ENCODE measurements at regions not wholly inside any gene's neighbourhood (a gene's known extent, or its start where the extent isn't known, plus 50 kb on each side); places are given as distances from the start of the nearest gene placed in this dataset.

- no peaks in the 10 kb centered on the region for H3K36me3 ChIP-seq
- no peaks in the 10 kb centered on the region for H3K4me1 ChIP-seq
- H3K27ac ChIP-seq, result no peak overlapping the region
- no peak overlapping the region for H3K4me3 ChIP-seq
- no peaks in the 10 kb centered on the region for H3K27me3 ChIP-seq
- WGBS, 2 donors (ENCODE audit: low coverage in 1 of 2), result 64 to 70% methylated on average over 5 of the region's 5 CpGs
- DNase-seq, result no peak
- TF ChIP-seq CTCF (IDR thresholded peaks at IDR 0.05) (no peak), POLR2AphosphoS5 (IDR thresholded peaks at IDR 0.05) (no peak), EP300 (IDR thresholded peaks at IDR 0.05; ENCODE audit: low read depth) (no peak), POLR2A (IDR thresholded peaks at IDR 0.05) (no peak)
- no peaks in the 10 kb centered on the region for H3K9me3 ChIP-seq
- in situ Hi-C loops (cut with MboI; ENCODE audit: low pct_ligation_motif_present in 1 of 4, low pct_unique_long_range_greater_than_20kb in 1 of 4, low sequenced_read_pairs in 3 of 4) (no loop called here), intact Hi-C loops (cut with DNase I; ENCODE audit: low total_unique reads) (no loop called here)
Observed at GRCh38 chr20:7411075-7411474, 529.2 kb downstream of the HAO1 start.

GRCh38 chr20:7415427-7415826 lies 524.8 kb downstream of the HAO1 start:
- no peak for TF ChIP-seq POLR2AphosphoS5 (IDR thresholded peaks at IDR 0.05)
- intact Hi-C loops (cut with DNase I; ENCODE audit: low total_unique reads), result no loop called here
- in situ Hi-C loops (cut with MboI; ENCODE audit: low pct_ligation_motif_present in 1 of 4, low pct_unique_long_range_greater_than_20kb in 1 of 4, low sequenced_read_pairs in 3 of 4), result no loop called here
- Histone ChIP-seq H3K27me3 (no peaks in the 10 kb centered on the region), H3K4me3 (no peak overlapping the region), H3K9me3 (no peaks in the 10 kb centered on the region), H3K36me3 (no peaks in the 10 kb centered on the region), H3K4me1 (no peaks in the 10 kb centered on the region), H3K27ac (no peak overlapping the region)
- no peak for DNase-seq

- H3K9me3 ChIP-seq, result no peaks in the 10 kb centered on the region
- no peak overlapping the region for H3K4me3 ChIP-seq
- no peak for DNase-seq
- no peaks in the 10 kb centered on the region for H3K27me3 ChIP-seq
- no peaks in the 10 kb centered on the region for H3K4me1 ChIP-seq
- no peak overlapping the region for H3K27ac ChIP-seq
- no peaks in the 10 kb centered on the region for H3K36me3 ChIP-seq
- intact Hi-C loops (cut with DNase I; ENCODE audit: low total_unique reads) (no loop called here), in situ Hi-C loops (cut with MboI; ENCODE audit: low pct_ligation_motif_present in 1 of 4, low pct_unique_long_range_greater_than_20kb in 1 of 4, low sequenced_read_pairs in 3 of 4) (no loop called here)
- no peak for TF ChIP-seq CTCF (IDR thresholded peaks at IDR 0.05)
- no peak for TF ChIP-seq POLR2A (IDR thresholded peaks at IDR 0.05)
- TF ChIP-seq POLR2AphosphoS5 (IDR thresholded peaks at IDR 0.05), result no peak
Observed at GRCh38 chr20:7416382-7416781, 523.9 kb downstream of the HAO1 start.

- H3K4me1 ChIP-seq, result no peaks in the 10 kb centered on the region
- intact Hi-C loops (cut with DNase I; ENCODE audit: low total_unique reads), result no loop called here
- H3K9me3 ChIP-seq, result no peaks in the 10 kb centered on the region
- in situ Hi-C loops (cut with MboI; ENCODE audit: low pct_ligation_motif_present in 1 of 4, low pct_unique_long_range_greater_than_20kb in 1 of 4, low sequenced_read_pairs in 3 of 4), result no loop called here
- no peak overlapping the region for H3K27ac ChIP-seq
- H3K4me3 ChIP-seq, result no peak overlapping the region
- H3K27me3 ChIP-seq, result no peaks in the 10 kb centered on the region
- TF ChIP-seq POLR2A (IDR thresholded peaks at IDR 0.05), result no peak
- no peak for TF ChIP-seq EP300 (IDR thresholded peaks at IDR 0.05; ENCODE audit: low read depth)
- DNase-seq, result no peak
- H3K36me3 ChIP-seq, result no peaks in the 10 kb centered on the region
Observed at GRCh38 chr20:7420345-7420744, 519.9 kb downstream of the HAO1 start.

GRCh38 chr20:7426890-7427496 lies 513.3 kb downstream of the HAO1 start:
- no peak for DNase-seq
- H3K9me3 ChIP-seq, result no peaks in the 10 kb centered on the region
- no peak for TF ChIP-seq CTCF (IDR thresholded peaks at IDR 0.05)
- no peak for TF ChIP-seq EP300 (IDR thresholded peaks at IDR 0.05; ENCODE audit: low read depth)
- TF ChIP-seq POLR2A (IDR thresholded peaks at IDR 0.05), result no peak
- TF ChIP-seq POLR2AphosphoS5 (IDR thresholded peaks at IDR 0.05), result no peak
- H3K4me3 ChIP-seq, result no peak overlapping the region
- in situ Hi-C loops (cut with MboI; ENCODE audit: low pct_ligation_motif_present in 1 of 4, low pct_unique_long_range_greater_than_20kb in 1 of 4, low sequenced_read_pairs in 3 of 4), result no loop called here
- 57 to 75% methylated on average over 5 to 6 of the region's 6 CpGs for WGBS, 2 donors (ENCODE audit: low coverage in 1 of 2)
- intact Hi-C loops (cut with DNase I; ENCODE audit: low total_unique reads), result no loop called here
- no peak overlapping the region for H3K27ac ChIP-seq
- H3K4me1 ChIP-seq, result no peaks in the 10 kb centered on the region
- H3K27me3 ChIP-seq, result no peaks in the 10 kb centered on the region
- H3K36me3 ChIP-seq, result no peaks in the 10 kb centered on the region

All from transverse colon (tissue), 4 donors.